H1 (cell line): ENCODE measurements at regions not wholly inside any gene's neighbourhood (a gene's known extent, or its start where the extent isn't known, plus 50 kb on each side); places are given as distances from the start of the nearest gene placed in this dataset.

Experiments
- NANOG ChIP-seq: IDR thresholded peaks from 2 replicates; pipeline ENCODE4 v1.6.1; 2011; ENCODE audit warnings: low read length, low read depth, mild to moderate bottlenecking, inconsistent platforms; ENCODE audit not compliant: insufficient read depth, poor library complexity, severe bottlenecking
- TF ChIP-seq, protein P1 (sequence below): fragments of 300-600 bp; sonication (generic); IDR thresholded peaks from 2 replicates; pipeline ENCODE4 v1.7.1; 2012; ENCODE audit warnings: low read length, moderate library complexity, mild to moderate bottlenecking, inconsistent platforms; ENCODE audit not compliant: insufficient replicate concordance

DNA sequence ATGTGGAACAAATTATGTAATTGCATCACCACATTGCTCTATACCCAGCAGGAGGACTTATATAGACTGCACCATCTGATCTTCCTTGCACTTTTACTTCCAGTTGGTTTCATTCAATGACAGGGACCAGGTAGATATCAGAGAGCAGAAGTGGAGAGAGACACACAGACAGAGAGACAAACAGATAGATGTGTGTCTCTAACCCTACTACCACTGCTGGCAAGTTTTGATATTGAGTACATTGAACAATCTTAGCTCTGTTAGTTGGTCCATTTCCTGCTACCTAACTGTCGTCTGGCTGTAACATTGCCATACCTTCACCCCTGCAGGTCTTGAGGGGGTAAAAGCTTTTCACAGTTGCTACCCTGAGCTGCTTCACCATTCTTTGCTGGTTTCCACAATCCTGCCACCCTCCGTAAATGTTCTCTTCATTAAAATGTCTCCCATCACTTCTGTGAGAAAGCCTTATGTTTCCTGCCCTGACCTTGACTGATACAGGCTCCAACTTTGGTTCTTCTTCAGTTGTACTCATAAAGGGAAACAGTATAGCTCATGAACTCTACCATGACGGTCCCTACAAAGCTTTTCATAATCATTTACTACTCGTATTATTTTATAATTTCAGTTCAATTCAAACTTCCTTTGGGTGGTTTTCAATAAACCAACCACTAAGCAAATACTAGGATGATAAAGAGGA lies 62.3 kb upstream of the ITGA4 start (continued):
- TF ChIP-seq, protein P1, sequence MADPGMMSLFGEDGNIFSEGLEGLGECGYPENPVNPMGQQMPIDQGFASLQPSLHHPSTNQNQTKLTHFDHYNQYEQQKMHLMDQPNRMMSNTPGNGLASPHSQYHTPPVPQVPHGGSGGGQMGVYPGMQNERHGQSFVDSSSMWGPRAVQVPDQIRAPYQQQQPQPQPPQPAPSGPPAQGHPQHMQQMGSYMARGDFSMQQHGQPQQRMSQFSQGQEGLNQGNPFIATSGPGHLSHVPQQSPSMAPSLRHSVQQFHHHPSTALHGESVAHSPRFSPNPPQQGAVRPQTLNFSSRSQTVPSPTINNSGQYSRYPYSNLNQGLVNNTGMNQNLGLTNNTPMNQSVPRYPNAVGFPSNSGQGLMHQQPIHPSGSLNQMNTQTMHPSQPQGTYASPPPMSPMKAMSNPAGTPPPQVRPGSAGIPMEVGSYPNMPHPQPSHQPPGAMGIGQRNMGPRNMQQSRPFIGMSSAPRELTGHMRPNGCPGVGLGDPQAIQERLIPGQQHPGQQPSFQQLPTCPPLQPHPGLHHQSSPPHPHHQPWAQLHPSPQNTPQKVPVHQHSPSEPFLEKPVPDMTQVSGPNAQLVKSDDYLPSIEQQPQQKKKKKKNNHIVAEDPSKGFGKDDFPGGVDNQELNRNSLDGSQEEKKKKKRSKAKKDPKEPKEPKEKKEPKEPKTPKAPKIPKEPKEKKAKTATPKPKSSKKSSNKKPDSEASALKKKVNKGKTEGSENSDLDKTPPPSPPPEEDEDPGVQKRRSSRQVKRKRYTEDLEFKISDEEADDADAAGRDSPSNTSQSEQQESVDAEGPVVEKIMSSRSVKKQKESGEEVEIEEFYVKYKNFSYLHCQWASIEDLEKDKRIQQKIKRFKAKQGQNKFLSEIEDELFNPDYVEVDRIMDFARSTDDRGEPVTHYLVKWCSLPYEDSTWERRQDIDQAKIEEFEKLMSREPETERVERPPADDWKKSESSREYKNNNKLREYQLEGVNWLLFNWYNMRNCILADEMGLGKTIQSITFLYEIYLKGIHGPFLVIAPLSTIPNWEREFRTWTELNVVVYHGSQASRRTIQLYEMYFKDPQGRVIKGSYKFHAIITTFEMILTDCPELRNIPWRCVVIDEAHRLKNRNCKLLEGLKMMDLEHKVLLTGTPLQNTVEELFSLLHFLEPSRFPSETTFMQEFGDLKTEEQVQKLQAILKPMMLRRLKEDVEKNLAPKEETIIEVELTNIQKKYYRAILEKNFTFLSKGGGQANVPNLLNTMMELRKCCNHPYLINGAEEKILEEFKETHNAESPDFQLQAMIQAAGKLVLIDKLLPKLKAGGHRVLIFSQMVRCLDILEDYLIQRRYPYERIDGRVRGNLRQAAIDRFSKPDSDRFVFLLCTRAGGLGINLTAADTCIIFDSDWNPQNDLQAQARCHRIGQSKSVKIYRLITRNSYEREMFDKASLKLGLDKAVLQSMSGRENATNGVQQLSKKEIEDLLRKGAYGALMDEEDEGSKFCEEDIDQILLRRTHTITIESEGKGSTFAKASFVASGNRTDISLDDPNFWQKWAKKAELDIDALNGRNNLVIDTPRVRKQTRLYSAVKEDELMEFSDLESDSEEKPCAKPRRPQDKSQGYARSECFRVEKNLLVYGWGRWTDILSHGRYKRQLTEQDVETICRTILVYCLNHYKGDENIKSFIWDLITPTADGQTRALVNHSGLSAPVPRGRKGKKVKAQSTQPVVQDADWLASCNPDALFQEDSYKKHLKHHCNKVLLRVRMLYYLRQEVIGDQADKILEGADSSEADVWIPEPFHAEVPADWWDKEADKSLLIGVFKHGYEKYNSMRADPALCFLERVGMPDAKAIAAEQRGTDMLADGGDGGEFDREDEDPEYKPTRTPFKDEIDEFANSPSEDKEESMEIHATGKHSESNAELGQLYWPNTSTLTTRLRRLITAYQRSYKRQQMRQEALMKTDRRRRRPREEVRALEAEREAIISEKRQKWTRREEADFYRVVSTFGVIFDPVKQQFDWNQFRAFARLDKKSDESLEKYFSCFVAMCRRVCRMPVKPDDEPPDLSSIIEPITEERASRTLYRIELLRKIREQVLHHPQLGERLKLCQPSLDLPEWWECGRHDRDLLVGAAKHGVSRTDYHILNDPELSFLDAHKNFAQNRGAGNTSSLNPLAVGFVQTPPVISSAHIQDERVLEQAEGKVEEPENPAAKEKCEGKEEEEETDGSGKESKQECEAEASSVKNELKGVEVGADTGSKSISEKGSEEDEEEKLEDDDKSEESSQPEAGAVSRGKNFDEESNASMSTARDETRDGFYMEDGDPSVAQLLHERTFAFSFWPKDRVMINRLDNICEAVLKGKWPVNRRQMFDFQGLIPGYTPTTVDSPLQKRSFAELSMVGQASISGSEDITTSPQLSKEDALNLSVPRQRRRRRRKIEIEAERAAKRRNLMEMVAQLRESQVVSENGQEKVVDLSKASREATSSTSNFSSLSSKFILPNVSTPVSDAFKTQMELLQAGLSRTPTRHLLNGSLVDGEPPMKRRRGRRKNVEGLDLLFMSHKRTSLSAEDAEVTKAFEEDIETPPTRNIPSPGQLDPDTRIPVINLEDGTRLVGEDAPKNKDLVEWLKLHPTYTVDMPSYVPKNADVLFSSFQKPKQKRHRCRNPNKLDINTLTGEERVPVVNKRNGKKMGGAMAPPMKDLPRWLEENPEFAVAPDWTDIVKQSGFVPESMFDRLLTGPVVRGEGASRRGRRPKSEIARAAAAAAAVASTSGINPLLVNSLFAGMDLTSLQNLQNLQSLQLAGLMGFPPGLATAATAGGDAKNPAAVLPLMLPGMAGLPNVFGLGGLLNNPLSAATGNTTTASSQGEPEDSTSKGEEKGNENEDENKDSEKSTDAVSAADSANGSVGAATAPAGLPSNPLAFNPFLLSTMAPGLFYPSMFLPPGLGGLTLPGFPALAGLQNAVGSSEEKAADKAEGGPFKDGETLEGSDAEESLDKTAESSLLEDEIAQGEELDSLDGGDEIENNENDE, result no peak
- TF ChIP-seq NANOG, result no peak
